RWPE2 (cell line): ENCODE measurements at regions not wholly inside any gene's neighbourhood (a gene's known extent, or its start where the extent isn't known, plus 50 kb on each side); places are given as distances from the start of the nearest gene placed in this dataset.

Experiments
- ATAC-seq: fragments of 200-7000 bp; cut with Tn5 transposase; 3 replicates; pipeline ENCODE4 v1.9.1; 2021; ENCODE audit warnings: low read depth
- DNase-seq: peaks from one replicate; pipeline ENCODE4 v3.0.0-alpha.2; 2020; ENCODE audit warnings: low spot score
- H3K27ac ChIP-seq: fragments of 450-650 bp; 2 replicates; pipeline ENCODE4 v1.5.1; 2017; ENCODE audit warnings: mild to moderate bottlenecking; ENCODE audit not compliant: poor library complexity, severe bottlenecking
- H3K27me3 ChIP-seq: fragments of 250-450 bp; sonication (Bioruptor Pico); 2 replicates; pipeline ENCODE4 v1.5.1; 2021; ENCODE audit warnings: mild to moderate bottlenecking, moderate library complexity; ENCODE audit not compliant: insufficient read depth, poor library complexity, severe bottlenecking
- H3K36me3 ChIP-seq: fragments of 250-450 bp; sonication (Bioruptor Pico); 2 replicates; pipeline ENCODE4 v1.5.1; 2020; ENCODE audit warnings: low read depth, mild to moderate bottlenecking, moderate library complexity
- H3K4me1 ChIP-seq: fragments of 250-450 bp; sonication (Bioruptor Pico); 2 replicates; pipeline ENCODE4 v1.5.1; 2021; ENCODE audit warnings: mild to moderate bottlenecking, moderate library complexity; ENCODE audit not compliant: insufficient read depth, poor library complexity, severe bottlenecking
- H3K4me3 ChIP-seq: fragments of 250-450 bp; sonication (Bioruptor Pico); 2 replicates; pipeline ENCODE4 v1.5.1; 2021; ENCODE audit warnings: mild to moderate bottlenecking, moderate library complexity; ENCODE audit not compliant: severe bottlenecking
- H3K9me3 ChIP-seq: fragments of 250-450 bp; sonication (Bioruptor Pico); 2 replicates; pipeline ENCODE4 v1.5.1; 2021; ENCODE audit warnings: mild to moderate bottlenecking, moderate library complexity; ENCODE audit not compliant: severe bottlenecking
- CTCF ChIP-seq: fragments of 450-650 bp; IDR thresholded peaks from one replicate; pipeline ENCODE4 v1.5.1; 2017; ENCODE audit warnings: mild to moderate bottlenecking, moderate library complexity; ENCODE audit not compliant: poor library complexity, severe bottlenecking

GRCh38 chr6:25083784-25084507 lies 148.2 kb upstream of the RIPOR2 start:
- H3K36me3 ChIP-seq = no peaks in the 10 kb centered on the region
- ATAC-seq = no peak
- no peaks in the 10 kb centered on the region for H3K9me3 ChIP-seq
- H3K4me3 ChIP-seq = no peak overlapping the region
- no peaks in the 10 kb centered on the region for H3K27me3 ChIP-seq
- no peak for TF ChIP-seq CTCF
- peaks cover 8% of the 10 kb centered on the region for H3K4me1 ChIP-seq
- no peak for DNase-seq
- H3K27ac ChIP-seq = no peak overlapping the region

DNA sequence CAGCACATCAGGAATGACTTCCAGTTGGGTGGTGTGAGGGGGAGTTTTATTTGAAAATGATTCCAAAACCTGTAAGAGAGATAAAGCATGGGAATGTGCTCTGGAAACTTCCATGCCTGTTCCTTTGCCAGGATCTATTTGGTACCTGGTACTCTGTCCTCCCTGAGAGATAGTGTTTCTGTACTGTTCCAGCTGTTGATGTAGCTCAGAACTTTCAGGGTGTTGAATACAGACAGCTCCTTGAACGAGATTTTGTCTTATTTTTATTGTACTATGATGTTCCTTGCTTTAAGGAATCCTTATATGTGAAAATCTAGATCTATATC lies 148.7 kb upstream of the RIPOR2 start:
- no peak for ATAC-seq
- Histone ChIP-seq H3K4me3 (no peak overlapping the region), H3K36me3 (no peaks in the 10 kb centered on the region), H3K4me1 (peaks cover 14% of the 10 kb centered on the region), H3K27me3 (no peaks in the 10 kb centered on the region), H3K9me3 (no peaks in the 10 kb centered on the region), H3K27ac (no peak overlapping the region)
- DNase-seq = no peak
- no peak for TF ChIP-seq CTCF

DNA sequence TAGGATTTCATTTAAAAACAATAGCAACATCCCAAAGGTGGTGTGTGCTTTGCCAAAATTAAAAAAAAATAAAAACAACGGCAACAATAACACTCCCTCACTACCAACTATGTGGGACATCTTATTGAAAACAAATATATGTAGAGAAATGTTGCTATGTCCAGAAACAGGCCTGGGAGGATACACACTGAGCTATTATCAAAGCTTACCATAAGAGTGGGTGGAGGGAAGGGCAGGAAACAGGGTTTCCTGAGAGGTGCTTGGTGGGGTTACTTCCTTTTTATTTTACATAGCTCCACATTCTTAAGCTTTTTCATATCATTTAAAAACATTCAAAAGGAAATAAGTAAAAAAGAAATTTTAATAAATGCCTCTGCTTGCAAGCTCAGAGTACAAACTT lies 150.0 kb upstream of the RIPOR2 start:
- Histone ChIP-seq H3K4me3 (no peak overlapping the region), H3K27me3 (no peaks in the 10 kb centered on the region), H3K4me1 (peaks cover 16% of the 10 kb centered on the region), H3K9me3 (no peaks in the 10 kb centered on the region), H3K36me3 (no peaks in the 10 kb centered on the region), H3K27ac (no peak overlapping the region)
- no peak for TF ChIP-seq CTCF
- DNase-seq (no peak), ATAC-seq (no peak)

DNA sequence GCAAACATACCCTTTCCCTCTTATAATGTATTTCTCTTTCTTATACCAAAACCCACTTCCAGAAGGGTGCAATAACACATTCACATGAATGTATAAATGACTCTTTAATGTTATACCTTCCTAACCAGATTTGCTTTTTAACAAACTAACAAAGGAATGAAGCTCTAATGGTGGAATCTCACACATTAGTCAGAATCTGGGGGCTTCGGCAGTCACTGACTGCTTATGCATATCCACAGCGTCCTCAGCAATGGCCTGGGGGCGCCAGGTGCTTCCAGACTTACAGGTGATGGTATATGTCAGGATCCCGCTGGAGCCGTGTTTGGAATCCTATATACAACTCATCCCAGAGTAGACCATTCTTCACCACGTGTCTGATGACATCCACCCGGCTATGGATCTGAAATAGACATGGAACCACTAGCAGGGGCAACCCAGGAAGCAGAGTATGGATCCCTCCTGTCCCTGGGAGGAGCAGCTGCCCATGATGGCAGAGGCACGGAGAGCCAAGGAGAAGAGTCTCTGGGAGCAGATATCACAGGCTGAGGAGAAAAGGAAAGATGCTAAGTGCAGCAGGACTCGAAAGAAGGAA lies 150.8 kb upstream of the RIPOR2 start:
- no peaks in the 10 kb centered on the region for H3K27me3 ChIP-seq
- DNase-seq (no peak), ATAC-seq (no peak)
- no peaks in the 10 kb centered on the region for H3K9me3 ChIP-seq
- peaks cover 16% of the 10 kb centered on the region for H3K4me1 ChIP-seq
- no peak overlapping the region for H3K4me3 ChIP-seq
- no peak for TF ChIP-seq CTCF
- no peaks in the 10 kb centered on the region for H3K36me3 ChIP-seq
- H3K27ac ChIP-seq = no peak overlapping the region

GRCh38 chr6:25088513-25088912 lies 152.8 kb upstream of the RIPOR2 start:
- DNase-seq (no peak), ATAC-seq (peak; percentile 75)
- Histone ChIP-seq H3K4me3 (no peak overlapping the region), H3K4me1 (peaks cover 16% of the 10 kb centered on the region), H3K27ac (peak overlapping the region; percentile 59), H3K36me3 (no peaks in the 10 kb centered on the region), H3K27me3 (no peaks in the 10 kb centered on the region), H3K9me3 (no peaks in the 10 kb centered on the region)
- TF ChIP-seq CTCF = no peak
